HG03575 (cell line): ENCODE measurements at regions not wholly inside any gene's neighbourhood (a gene's known extent, or its start where the extent isn't known, plus 50 kb on each side); places are given as distances from the start of the nearest gene placed in this dataset.

Experiments
- ATAC-seq: cut with Tn5 transposase; IDR thresholded peaks from one replicate; pipeline ENCODE4 v1.9.1; 2021; ENCODE audit not compliant: unreplicated experiment, insufficient number of reproducible peaks, low FRiP score; ENCODE audit errors: extremely low read depth

GRCh38 chr1:75058424-75058823 is 75.8 kb upstream of the LHX8 start:
- no peak for ATAC-seq

GRCh38 chr1:75062111-75062510 is 72.1 kb upstream of the LHX8 start:
- ATAC-seq: no peak

- ATAC-seq: no peak
Measured at GRCh38 chr1:75067975-75068374, 66.2 kb upstream of the LHX8 start.

GRCh38 chr1:75074831-75075395 is 59.3 kb upstream of the LHX8 start:
- no peak for ATAC-seq

DNA sequence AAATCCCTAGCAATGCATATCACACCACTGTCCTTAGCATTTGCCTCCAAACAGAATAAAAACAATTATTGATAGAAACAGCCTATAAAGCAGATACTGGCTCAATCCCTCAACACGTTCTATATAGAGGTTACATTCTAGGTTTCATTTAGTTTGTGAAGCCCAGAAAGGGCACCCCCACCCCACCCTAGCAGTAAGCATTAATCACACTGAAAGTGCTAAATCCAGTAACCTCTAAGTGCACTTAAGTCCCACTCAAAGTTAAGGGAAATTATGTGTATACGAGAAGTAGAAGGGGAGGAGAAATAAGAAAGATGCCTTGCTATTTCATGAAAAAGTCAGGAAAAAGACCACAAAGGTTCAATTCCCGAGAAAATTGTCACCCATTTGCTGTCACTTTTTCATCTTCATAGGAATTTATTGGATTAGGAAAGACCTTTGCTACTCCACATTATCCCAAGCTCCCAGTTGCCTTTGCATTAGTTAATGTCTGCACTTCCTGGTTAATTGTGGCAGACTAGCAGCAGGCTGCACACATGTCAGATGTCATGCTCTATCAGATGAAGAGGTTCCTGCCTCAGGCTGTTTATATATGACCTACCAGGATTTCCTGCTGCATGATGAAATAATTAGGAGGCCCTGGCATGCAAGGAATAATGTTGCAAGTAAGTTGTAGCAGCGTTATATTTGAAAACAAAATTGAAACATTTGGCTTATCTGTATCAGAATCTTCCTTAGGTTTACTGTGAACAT is 54.5 kb upstream of the LHX8 start:
- no peak for ATAC-seq

GRCh38 chr1:75083223-75083622 is 51.0 kb upstream of the LHX8 start:
- no peak for ATAC-seq

GRCh38 chr1:75083848-75084514 is 50.2 kb upstream of the LHX8 start:
- no peak for ATAC-seq
